Parathyroid adenoma (tissue), 2 donors: ENCODE measurements at regions not wholly inside any gene's neighbourhood (a gene's known extent, or its start where the extent isn't known, plus 50 kb on each side); places are given as distances from the start of the nearest gene placed in this dataset.

Source experiments
- H2AFZ ChIP-seq: fragments of 300-600 bp; sonication (generic); one replicate; pipeline ENCODE4 v1.7.0; 2017; ENCODE audit warnings: antibody characterized with exemption, mild to moderate bottlenecking
- H3K27ac ChIP-seq: fragments of 300-600 bp; sonication (generic); one replicate; pipeline ENCODE4 v1.7.0; 2017
- H3K27me3 ChIP-seq: fragments of 300-600 bp; sonication (generic); one replicate; pipeline ENCODE4 v1.7.0; 2017; ENCODE audit warnings: low read length; ENCODE audit not compliant: control insufficient read depth, insufficient read depth
- H3K36me3 ChIP-seq: fragments of 300-600 bp; sonication (generic); one replicate; pipeline ENCODE4 v1.7.0; 2017; ENCODE audit warnings: low read length; ENCODE audit not compliant: control insufficient read depth, insufficient read depth
- H3K4me1 ChIP-seq: fragments of 300-600 bp; sonication (generic); one replicate; pipeline ENCODE4 v1.7.0; 2017; ENCODE audit warnings: control low read depth
- H3K4me2 ChIP-seq: fragments of 300-600 bp; sonication (generic); one replicate; pipeline ENCODE4 v1.7.0; 2017; ENCODE audit warnings: low read length
- H3K4me3 ChIP-seq: fragments of 300-600 bp; sonication (generic); one replicate; pipeline ENCODE4 v1.7.0; 2017; ENCODE audit warnings: low read depth, low read length
- H3K79me2 ChIP-seq: fragments of 300-600 bp; sonication (generic); one replicate; pipeline ENCODE4 v1.7.0; 2017; ENCODE audit warnings: control low read depth
- H3K9ac ChIP-seq: fragments of 300-600 bp; sonication (generic); one replicate; pipeline ENCODE4 v1.7.0; 2017; ENCODE audit warnings: mild to moderate bottlenecking
- H3K9me3 ChIP-seq: fragments of 300-600 bp; sonication (generic); one replicate; pipeline ENCODE4 v1.7.0; 2017; ENCODE audit warnings: low read length; ENCODE audit not compliant: control insufficient read depth
- CTCF ChIP-seq: fragments of 300-600 bp; sonication (generic); IDR thresholded peaks from one replicate; pipeline ENCODE4 v1.7.0; 2017; ENCODE audit warnings: antibody characterized with exemption, mild to moderate bottlenecking
- donor health status: primary hyperparathyroidism.

DNA sequence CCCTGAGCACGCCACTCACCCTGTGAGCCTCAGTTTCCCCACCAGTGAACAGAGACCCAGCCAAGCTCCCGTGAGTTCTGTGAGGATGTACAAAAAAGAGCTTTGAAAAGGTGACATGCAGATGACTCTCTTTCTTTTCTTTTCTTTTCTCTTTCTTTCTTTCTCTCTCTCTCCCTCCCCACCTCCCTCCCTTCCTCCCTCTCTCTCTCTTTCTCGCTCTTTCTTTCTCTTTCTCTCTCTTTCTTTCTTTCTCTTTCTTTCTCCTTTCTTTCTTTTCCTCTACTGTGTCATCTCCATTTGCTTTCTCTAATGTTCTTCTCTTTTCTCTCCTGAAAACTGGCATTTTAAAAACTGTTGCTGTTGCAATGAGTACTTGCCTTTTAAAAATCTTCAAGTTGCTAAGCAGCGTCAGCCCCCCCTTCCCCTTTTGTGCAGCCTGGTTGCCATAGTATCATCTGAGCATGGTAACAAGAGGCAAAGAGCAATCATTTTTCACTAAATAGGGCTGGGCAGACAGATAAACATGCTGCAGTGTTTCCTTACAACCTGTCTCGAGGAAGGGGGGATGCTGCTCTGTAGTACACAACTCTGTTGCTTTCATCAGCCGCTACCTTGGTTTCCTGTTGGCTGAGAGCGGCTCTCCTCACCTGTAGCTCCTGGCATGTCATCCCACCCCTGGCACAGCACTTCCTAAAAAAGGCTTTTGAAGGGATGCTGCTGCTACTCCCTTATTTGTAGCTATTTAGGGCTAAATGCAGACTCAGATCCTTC, 108.7 kb upstream of the MBNL2 start:
- H2AFZ ChIP-seq, result no peak overlapping the region
- H3K4me3 ChIP-seq, result no peak overlapping the region
- no peaks in the 10 kb centered on the region for H3K27me3 ChIP-seq
- no peak for TF ChIP-seq CTCF
- H3K9me3 ChIP-seq, result no peaks in the 10 kb centered on the region
- no peaks in the 10 kb centered on the region for H3K36me3 ChIP-seq
- no peaks in the 10 kb centered on the region for H3K79me2 ChIP-seq
- no peak overlapping the region for H3K27ac ChIP-seq
- no peak overlapping the region for H3K4me2 ChIP-seq
- H3K9ac ChIP-seq, result no peak overlapping the region
- H3K4me1 ChIP-seq, result no peaks in the 10 kb centered on the region

DNA sequence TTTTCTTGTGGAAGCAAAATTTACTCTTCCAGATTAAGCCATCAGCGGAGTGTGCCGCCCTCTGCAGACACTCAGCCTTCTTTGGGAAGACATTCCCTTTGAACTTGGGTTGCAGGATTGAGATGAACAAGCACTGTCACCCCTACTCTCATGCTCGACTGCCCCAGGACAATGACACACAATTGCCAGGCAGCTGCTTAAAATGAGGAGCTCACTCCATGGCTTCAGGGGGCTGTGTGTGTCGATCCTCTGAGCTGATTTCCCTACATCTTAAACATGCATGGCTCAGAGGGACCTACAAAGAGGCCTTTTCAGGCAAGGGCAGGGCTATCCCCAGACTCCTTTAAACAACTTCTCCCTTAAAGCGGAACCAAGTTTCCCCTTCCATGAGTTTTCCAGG, 107.5 kb upstream of the MBNL2 start:
- H3K36me3 ChIP-seq, result no peaks in the 10 kb centered on the region
- H3K79me2 ChIP-seq, result no peaks in the 10 kb centered on the region
- no peak overlapping the region for H3K9ac ChIP-seq
- no peak overlapping the region for H2AFZ ChIP-seq
- H3K4me3 ChIP-seq, result no peak overlapping the region
- H3K9me3 ChIP-seq, result no peaks in the 10 kb centered on the region
- no peak for TF ChIP-seq CTCF
- H3K4me2 ChIP-seq, result no peak overlapping the region
- H3K27me3 ChIP-seq, result no peaks in the 10 kb centered on the region
- H3K4me1 ChIP-seq, result no peaks in the 10 kb centered on the region
- H3K27ac ChIP-seq, result no peak overlapping the region

GRCh38 chr13:97116754-97117153, 105.4 kb upstream of the MBNL2 start:
- Histone ChIP-seq H3K27me3 (no peaks in the 10 kb centered on the region), H3K36me3 (no peaks in the 10 kb centered on the region), H3K9me3 (no peaks in the 10 kb centered on the region), H3K4me2 (no peak overlapping the region), H3K4me1 (no peaks in the 10 kb centered on the region), H3K4me3 (no peak overlapping the region), H3K27ac (no peak overlapping the region), H3K9ac (no peak overlapping the region), H3K79me2 (no peaks in the 10 kb centered on the region), H2AFZ (no peak overlapping the region)
- no peak for TF ChIP-seq CTCF

- Histone ChIP-seq H3K4me2 (no peak overlapping the region), H3K4me1 (no peaks in the 10 kb centered on the region), H3K27ac (no peak overlapping the region), H2AFZ (no peak overlapping the region), H3K36me3 (no peaks in the 10 kb centered on the region), H3K9me3 (no peaks in the 10 kb centered on the region), H3K9ac (no peak overlapping the region), H3K79me2 (no peaks in the 10 kb centered on the region), H3K27me3 (no peaks in the 10 kb centered on the region), H3K4me3 (no peak overlapping the region)
- no peak for TF ChIP-seq CTCF
Observed at GRCh38 chr13:97117388-97117910, 104.7 kb upstream of the MBNL2 start.

- H3K27me3 ChIP-seq, result no peaks in the 10 kb centered on the region
- H3K9ac ChIP-seq, result no peak overlapping the region
- no peaks in the 10 kb centered on the region for H3K4me1 ChIP-seq
- H3K4me3 ChIP-seq, result no peak overlapping the region
- TF ChIP-seq CTCF, result no peak
- H3K27ac ChIP-seq, result no peak overlapping the region
- no peaks in the 10 kb centered on the region for H3K79me2 ChIP-seq
- H3K4me2 ChIP-seq, result no peak overlapping the region
- H2AFZ ChIP-seq, result no peak overlapping the region
- no peaks in the 10 kb centered on the region for H3K9me3 ChIP-seq
- H3K36me3 ChIP-seq, result no peaks in the 10 kb centered on the region
Observed at GRCh38 chr13:97119943-97120342, 102.2 kb upstream of the MBNL2 start.
